Left kidney (tissue), 1 donor: ENCODE measurements at regions not wholly inside any gene's neighbourhood (a gene's known extent, or its start where the extent isn't known, plus 50 kb on each side); places are given as distances from the start of the nearest gene placed in this dataset.

Source experiments
- DNase-seq: peaks from one replicate; pipeline ENCODE4 v3.0.0-alpha.2; 2013

- no peak for DNase-seq
These were observed 69.7 kb upstream of the ACKR3 start for GRCh38 chr2:236499691-236500578.

- DNase-seq, result no peak
These were observed 68.6 kb upstream of the ACKR3 start for GRCh38 chr2:236501026-236501425.

DNA sequence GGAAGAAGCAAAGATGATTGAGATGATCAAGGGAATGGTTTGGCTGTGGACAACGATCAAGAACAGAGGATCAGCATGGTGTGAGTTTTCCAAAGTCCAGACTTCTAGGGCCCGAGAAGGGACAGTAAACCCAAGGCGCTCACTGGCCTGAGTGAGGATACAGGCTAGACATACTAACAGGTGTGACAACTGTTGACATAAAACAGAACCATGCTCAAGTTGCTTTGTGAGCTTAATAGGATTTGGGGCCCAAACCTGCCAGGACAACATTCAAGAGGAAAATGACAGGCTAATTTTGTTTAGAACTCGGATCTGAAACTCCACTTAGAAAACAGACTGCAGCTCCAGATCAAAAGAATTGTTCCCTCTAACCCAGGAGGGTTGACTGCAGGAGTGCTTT, 68.1 kb upstream of the ACKR3 start:
- no peak for DNase-seq

DNA sequence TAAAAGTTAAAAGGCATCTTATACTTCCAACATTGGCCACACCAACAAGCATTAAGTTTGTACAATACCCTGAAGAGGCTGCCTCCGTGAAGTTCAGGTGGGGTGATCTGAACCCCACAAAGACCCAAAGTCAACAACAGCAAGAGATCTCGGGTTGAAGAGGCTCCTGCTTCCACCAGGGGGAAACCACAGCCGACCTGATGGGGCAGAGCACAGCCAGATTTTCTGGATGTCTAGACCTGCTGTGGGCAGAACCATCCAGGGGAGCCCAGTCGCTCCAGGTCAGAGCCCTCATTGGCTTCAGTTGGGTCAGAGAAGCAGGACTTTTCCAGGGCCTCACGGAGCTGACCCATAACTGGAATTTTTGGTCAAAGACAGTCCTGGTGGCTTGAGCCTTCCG, 66.5 kb upstream of the ACKR3 start:
- DNase-seq, result no peak

DNA sequence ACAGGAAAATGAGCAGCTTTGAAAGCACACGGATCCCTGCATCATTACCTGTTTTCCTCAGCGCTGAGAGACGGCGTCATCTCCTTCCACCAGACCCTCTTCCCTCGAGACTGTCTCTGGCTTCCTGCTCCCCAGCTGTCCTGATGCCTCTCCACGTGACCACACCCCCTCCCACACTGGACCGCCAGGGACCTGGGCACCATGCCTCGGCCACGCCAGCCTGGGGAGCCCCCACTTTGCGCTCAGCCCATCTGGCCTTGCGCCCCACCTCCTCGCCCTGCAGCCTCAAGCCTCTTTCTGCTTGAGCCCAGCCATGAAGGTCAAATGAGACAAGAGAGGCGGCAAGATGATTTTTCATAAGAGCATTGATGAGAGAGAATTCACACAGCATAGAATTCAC, 66.0 kb upstream of the ACKR3 start:
- no peak for DNase-seq

GRCh38 chr2:236505041-236505440, 64.6 kb upstream of the ACKR3 start:
- DNase-seq, result no peak

DNA sequence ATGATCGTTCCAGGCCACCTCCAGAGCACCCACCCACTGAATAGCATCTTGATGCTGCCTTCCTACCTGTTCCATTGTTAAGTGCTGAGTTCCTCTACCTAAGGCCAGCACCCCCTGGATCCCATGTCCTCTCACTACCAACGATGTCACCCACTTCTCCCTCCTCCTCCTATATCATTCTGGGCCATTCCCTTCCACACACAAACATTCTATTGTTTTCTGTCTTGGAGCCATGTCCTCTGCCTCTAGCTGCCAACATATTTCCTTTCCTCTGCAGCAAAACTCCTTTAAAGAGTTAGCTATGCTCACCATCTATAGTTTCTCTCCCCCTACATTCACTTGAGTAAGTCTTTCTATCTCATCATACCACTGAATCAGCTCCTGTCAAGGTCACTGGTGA, 64.0 kb upstream of the ACKR3 start:
- DNase-seq, result no peak

DNA sequence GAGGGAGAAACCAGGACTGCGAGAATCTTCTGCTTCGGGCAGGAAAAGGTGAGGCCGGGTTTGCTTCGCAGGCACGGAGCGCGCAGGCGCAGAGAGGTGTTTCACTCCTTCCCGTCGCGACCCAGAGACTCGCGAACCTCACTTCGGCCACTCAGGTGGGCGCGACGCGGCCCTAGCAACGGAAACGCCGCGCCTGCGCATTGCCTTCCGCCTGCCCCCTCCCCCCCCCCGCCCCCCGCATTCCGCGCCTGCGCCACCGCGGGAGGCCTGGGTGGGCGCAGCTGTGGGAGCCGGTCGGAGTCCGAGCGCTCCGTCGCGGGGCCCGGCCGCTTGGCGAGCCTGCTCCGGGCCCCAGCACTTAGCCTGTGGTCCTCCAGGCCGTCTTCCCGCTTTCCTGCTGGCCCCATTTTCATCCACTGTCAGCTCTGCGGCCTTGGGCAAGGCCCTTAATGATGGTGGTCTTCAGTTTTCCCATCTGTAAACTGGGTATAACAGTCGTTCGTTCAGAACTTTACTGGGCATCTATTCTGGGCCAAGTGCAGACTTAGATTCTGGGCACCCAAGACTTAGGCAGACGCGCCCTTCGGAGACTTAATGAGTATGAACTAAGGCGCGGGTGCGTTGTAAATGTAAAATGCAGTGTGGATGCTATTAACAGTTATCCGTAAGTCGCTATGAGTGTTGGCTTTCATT, 62.1 kb upstream of the ACKR3 start:
- peak; percentile 77 for DNase-seq

GRCh38 chr2:236508466-236508865, 61.2 kb upstream of the ACKR3 start:
- no peak for DNase-seq

GRCh38 chr2:236510034-236510433, 59.6 kb upstream of the ACKR3 start:
- DNase-seq, result no peak

DNA sequence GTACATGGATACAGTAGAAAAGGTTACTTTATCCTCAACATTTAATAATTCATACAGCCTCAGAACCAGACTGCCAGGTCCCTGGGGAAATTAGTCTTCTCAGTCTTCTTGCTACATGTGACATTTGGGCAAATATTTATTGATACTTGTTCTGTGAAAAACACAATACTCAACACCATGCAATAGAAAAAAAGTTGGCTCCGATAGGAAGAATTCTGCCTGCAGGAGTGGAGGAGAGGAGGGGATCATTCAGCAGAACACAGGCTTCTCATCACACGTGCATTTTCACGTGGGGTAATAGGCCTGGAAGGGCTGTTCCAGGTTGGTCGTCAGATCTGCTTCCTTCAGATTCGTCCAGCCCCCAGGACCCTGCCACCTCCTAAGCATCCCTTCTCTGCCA, 58.4 kb upstream of the ACKR3 start:
- no peak for DNase-seq

- no peak for DNase-seq
These were observed 57.4 kb upstream of the ACKR3 start for GRCh38 chr2:236512267-236512666.

- DNase-seq, result no peak
These were observed 56.7 kb upstream of the ACKR3 start for GRCh38 chr2:236512902-236513435.

DNA sequence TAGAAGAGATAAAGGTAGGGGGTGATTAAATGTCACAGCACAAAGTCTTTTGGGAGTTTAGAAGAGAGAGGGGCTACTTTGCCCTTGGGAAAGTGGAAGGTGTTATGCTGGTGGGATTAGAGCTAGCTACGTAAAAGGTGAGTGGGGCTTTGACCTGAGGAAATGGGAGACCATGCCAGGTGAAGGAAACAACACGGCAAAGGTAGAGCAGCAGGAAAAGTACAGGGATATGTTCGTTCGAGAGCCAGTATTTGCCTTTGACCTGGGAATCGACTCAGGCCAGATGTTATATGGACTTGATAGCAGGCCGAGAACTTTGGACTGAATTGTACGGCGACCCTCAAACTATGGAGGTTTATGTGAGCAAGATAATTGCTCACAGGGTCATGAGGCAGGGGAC, 55.7 kb upstream of the ACKR3 start:
- DNase-seq, result no peak

DNA sequence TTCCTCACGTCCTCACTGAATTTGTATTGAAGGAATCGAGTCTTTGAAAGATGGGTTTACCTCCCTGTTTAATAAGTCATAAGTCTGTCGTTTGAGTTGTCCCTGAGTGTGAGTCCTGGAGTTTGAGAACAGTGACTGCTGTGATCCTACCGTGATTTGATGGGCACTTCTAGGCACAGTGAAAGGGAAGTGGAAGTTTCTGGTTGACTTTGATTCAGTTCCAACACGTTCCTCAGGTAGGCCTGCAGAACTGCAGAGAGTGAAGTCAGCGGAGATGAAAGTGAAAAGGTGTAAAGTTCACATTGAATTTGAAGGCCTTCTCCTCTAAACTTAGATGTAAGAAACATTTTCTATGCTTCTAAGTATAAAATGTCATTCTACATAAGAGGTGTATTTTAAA, 52.9 kb upstream of the ACKR3 start:
- no peak for DNase-seq

GRCh38 chr2:236517251-236518031, 52.2 kb upstream of the ACKR3 start:
- no peak for DNase-seq
